ENCODE measurements at regions not wholly inside any gene's neighbourhood (a gene's known extent, or its start where the extent isn't known, plus 50 kb on each side); places are given as distances from the start of the nearest gene placed in this dataset.

DNA sequence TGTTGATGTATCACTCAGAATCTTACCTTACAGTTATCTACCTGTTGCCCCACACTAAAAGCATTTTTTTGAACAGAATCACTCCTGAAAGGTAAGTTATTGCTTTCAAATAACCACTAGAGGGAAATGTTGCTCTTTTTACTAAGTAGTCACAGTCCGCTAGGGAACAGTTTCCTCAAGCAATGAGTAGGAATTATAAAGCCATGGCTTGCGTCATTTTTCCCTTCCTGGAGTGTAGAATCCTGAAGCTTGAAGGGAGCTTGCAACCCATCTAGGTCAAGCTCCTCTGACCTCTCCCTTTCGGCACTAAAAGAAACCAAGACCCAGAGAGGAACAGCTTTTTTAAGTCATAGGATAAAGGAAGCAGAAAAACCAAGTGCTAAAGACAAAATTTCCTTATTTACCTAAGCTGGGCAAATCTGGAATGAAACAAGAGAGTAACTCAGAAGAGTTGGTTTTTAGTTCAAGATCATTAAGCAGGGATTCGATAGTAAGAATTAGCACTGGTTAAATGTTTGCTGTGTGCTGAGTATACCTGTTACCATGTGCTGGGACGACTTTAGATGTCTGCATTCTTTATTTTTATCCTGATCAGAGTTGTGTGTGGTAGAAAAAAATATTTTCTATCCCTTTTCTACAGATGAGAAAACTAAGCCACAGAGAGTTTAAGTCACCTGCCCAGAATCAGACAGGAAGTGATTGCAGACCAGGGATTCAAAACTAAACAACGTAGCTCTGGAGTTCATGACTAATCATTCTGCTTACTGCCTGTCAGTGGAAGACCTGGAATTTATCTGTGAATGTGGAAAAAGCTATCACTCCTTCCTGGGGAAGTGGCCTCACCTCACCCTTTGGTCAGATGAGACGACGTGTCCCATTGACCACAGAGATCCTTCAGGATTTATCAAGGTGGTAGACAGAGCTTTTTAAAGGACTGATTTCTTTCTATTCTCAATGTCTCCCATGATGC lies 631.5 kb downstream of the RAB28 start:
- DNase-seq (ENCODE audit: low spot score) = peak; percentile 43

DNA sequence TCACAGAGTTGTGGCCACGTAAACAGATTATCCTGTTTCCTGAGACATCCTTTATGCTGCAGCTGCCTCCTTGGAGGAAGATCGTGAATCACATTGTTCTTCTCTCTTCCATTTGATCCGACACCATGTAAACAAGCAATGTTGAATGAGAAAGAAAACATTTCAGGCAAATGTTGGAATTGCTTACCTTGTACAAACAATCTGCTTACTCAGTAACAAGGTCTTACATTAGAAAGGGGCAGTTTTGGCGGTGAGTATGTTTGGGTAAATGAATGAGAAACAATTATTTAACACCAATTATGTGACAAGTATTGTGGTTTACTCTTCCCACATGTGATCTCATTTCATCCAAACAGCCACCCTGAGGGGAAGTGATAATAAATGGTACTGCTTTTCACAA lies 637.8 kb downstream of the RAB28 start:
- no peak for DNase-seq (ENCODE audit: low spot score)

DNA sequence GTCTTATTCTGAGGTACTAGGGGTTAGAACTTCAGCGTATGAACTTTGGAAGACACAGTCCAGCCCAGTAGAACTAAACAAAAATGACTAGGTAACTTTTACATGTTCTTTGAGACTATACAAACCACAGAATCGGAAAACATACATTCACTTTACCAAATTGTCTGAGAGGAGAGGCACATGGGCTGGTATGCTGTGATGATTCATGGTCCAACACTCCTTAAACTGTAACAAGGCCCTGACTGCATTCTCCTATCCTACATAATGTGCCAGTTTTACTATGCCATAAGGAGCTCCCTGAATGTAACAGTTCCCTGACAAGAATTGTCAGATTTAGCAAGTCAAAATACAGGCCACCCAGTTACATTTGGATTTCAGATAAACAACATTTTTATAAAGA lies 640.0 kb downstream of the RAB28 start:
- DNase-seq (ENCODE audit: low spot score) = no peak

DNA sequence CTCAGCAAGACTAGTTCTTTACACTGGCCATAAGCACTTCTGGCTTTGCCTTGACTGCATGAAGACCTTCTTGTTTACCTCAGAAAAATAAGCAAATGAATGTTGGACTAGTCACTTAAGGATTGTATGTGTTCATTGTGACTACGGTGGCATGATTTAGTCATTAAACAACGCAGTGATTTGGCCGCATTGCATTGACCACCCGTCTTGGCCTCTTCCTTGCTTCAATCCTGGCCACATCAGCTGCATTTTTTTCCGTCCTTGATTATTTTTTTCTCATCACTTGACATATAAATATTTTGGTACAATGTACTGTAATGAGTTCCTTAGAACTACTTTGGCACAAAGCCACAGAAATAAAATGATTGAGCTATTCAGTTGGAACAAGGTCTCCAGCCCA lies 656.2 kb downstream of the RAB28 start:
- DNase-seq (ENCODE audit: low spot score) = no peak

DNA sequence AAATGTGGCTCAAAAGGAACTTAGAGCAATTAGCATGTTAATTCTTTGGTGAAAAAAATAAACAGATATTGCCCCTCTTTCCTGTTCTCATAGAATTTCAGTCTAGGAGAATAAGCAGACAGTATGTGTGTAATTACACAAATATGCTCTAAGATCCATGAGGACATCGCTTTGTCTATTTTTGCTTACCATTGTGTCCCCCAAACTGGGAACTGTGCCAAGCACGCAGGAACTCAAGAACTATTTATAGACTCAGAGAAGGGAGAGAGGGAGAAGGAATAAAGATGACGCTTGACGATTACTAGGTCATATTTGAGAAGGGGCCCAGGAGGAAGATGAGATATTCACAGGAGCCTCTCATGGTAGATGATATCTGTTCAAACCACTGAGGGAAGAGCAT lies 692.6 kb downstream of the RAB28 start:
- no peak for DNase-seq (ENCODE audit: low spot score)

DNA sequence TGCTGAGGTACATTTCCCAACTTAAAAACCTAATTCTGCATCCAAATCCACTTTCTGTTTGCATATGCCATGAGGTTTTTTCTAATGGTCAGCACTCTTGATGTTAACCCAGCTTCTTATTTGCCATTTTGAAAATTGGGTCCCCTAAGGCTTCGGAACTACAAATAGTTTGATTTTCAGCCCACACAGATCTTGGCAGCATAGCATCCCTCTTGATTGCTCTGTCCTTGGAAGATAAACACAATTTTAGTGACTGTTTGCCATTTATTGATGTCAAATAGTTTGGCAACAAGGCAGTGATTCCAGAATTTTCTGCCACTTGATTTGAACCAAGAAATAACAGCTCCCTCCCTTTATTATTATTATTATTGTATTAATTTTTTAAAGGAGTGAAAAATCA lies 696.9 kb downstream of the RAB28 start:
- no peak for DNase-seq (ENCODE audit: low spot score)

DNA sequence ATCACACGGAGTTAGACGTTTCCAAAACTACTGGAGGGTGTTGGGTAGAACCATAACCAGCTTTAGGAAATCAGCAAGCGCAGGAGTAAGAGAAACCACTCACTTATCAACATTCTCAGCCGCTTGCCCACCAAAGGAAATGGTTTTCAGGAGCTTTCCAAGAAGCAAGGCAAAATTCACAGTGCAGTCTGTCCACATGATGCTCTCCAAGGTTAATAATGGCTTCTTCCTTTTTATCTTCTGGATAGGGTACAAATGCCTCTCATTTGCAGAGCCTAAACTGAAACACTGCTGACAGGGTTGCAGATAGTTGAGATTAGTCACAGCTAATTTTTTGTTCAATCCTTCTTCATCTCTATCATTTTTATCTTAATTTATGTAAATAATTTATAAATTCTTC lies 705.4 kb downstream of the RAB28 start:
- DNase-seq (ENCODE audit: low spot score) = no peak

DNA sequence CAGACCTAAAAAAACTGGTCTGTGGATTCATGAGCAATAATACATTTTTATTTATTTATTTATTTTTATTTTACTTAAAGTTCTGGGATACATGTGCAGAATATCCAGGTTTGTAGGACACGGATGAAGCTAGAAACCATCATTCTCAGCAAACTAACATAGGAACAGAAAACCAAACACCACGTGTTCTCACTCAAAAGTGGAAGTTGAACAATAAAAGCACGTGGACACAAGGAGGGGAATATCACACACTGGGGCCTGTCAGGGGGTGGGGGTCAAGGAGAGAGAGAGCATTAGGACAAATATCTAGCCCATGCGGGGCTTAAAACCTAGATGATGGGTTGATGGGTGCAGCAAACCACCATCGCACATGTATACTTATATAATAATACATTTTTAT lies 705.9 kb downstream of the RAB28 start:
- no peak for DNase-seq (ENCODE audit: low spot score)

DNA sequence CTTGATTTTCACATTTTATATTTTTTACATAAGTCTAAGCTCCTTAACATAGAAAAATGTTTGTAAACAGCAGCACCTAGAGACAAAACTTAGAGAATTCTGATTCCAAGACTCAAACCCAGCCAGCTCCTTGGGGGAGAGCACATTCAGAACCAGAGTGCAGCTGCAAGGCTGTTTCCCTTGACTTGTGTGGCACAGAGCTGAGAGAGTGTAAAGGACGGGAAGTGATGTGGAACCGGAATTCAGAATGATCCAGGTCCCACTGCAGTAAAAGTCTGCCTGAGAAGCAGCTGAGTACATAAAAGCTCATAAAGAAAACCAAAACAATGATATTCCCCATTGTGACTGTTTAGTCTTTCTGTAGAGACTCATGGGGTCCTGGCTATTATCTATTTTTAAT lies 713.8 kb downstream of the RAB28 start:
- DNase-seq (ENCODE audit: low spot score) = no peak

DNA sequence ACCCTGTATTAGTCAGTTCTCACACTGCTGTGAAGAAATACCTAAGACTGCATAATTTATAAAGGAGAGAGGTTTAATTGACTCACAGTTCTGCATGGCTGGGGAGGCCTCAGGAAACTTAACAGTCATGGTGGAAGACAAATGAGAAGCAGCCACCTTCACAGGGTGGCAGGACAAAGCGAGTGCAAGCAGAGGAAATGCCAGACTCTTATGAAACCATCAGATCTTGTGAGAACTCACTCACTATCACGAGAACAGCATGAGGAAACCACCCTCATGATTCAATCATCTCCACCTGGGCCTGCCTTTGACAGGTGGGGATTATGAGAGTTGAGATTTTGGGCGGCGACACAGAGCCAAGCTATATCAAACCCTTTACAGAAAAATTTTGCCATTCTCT lies 722.4 kb downstream of the RAB28 start:
- DNase-seq (ENCODE audit: low spot score) = no peak

DNA sequence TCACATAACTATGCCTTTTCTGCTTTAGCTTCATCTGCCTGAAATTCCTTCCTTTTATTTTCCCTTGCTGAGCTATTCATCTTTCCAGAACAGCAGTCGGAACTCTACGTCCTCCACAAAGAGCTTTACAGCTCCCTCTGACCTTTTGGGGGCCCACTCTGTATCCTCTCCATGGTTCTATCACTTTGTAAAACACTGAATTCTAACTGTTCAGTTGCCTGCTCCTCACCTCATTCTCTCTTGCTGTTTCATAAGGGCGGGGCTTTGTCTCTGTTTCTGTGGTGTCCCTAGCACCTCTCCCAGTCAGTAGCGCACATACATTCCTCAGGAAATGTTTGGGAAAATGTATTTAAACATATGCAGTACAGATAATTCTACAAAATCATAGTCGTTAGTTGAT lies 737.0 kb downstream of the RAB28 start:
- DNase-seq (ENCODE audit: low spot score) = no peak

DNA sequence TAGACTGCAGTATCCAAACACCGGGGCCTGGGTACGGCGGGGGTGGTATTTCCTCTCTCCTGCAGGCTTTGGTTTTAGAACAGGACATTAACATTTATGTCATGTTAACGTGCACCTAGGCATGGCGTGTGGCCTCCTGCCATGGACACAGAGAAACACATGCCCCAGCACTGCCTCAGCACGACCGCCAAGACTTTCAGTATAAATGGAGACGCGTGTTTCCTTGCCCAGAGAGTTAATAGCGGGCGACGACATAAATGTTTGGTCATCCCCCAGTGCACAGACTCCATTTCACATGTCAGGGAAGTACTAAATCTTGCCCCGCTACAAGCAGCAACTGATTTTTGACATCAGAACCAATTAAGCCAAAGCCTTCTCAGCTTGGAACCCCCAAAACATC lies 737.9 kb downstream of the RAB28 start:
- no peak for DNase-seq (ENCODE audit: low spot score)

DNA sequence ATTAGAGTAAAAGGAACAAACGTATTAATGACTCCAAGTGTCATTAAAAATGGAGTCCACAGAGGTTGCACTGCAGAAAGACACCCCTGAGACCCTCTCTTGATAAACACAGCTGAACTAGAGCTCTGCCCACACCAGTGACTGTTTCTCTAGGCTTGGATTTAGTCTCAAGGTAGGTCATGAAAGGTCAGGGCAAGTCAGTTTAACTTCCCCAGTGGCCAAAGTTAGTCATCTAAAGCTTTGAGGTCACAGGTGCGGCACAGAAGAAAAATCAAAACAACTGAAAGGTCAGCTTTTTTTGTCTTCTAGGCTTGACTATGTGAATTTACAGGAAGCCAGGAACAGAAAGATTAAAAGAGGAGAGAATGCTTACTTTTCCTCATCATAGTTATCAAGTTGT lies 749.6 kb downstream of the RAB28 start:
- DNase-seq (ENCODE audit: low spot score) = no peak

DNA sequence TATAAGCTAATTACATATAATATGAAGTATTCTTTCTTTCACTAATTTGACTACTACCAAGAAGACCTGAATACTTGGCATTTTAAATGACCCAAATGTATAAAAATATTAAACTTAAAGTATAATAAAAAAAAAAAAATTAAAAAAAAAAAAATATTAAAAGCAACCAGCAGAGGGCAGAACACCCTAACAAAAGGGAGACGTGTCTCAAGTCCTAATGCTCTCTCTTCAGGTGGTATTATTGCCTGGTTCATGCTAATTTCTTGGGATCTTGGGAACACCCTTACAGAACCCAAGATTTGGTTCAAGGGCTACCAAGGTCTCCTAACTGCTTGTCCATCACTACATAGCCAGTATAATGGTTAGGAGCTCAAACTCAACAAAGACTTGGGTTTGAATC lies 754.8 kb downstream of the RAB28 start:
- peak; percentile 40 for DNase-seq (ENCODE audit: low spot score)

DNA sequence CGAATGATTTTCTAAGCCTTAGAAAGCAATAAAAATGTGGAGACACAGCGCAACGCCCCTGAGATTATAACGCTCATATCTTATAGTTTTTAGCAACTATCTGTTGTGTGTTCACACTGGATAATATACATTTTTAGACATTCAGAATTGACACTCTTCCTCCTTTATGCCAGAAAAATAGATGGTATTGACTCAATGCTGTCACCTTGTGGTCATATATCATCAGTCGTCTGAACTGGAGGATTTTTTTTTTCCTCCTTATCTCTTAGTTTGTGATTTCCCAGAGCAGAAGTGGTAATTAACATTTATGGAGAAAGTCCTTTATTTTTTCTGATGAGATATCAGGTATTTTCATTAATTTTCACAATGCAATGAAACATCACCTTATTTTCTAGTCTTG lies 759.6 kb downstream of the RAB28 start:
- peak; percentile 48 for DNase-seq (ENCODE audit: low spot score)

DNA sequence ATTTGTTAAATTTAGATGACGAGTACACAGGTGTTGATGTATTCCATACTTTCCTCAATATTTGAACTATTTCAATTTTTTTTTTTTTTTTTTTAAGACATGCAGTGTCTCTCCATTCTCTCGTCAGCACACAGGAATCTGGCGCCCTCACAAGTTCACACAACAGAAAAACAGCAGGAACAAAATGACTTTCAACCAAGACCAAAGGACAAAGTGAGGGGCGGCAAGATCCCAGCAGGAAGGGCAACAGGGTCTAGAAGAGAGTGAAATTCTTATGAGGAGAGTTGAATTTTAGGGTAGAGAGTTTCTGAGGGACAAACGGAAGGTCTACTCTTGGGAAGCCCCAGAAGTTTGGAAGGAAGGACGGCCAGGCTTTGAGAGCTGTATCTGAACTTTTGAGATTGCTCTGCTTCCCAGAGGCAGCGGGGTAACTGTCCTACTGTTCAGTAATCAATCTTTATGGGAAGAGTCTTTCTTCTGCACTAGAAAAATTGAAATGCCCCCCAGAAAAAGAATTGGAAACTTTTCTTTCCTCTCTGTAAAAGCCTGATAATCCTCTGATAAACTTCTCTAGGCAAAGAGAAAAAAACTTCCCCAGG lies 760.2 kb downstream of the RAB28 start:
- no peak for DNase-seq (ENCODE audit: low spot score)

DNA sequence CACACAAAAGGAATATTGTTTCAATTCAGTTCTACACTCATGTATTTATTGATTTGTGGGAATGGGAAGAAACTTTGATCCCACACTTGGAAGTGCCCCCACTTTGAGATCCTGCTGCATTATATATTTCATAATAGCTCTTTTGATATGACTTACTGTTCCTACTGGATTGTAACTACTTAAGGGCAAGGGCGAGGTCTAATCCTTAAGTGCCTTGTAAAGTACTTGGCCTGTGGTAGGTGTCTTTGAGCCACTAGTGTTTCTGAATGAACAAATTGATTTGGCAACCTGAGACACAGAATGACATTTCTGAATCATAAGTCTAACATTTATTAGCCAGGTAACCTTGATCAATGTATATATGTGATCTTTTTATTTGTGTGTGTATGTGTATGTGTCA lies 767.2 kb downstream of the RAB28 start:
- no peak for DNase-seq (ENCODE audit: low spot score)

DNA sequence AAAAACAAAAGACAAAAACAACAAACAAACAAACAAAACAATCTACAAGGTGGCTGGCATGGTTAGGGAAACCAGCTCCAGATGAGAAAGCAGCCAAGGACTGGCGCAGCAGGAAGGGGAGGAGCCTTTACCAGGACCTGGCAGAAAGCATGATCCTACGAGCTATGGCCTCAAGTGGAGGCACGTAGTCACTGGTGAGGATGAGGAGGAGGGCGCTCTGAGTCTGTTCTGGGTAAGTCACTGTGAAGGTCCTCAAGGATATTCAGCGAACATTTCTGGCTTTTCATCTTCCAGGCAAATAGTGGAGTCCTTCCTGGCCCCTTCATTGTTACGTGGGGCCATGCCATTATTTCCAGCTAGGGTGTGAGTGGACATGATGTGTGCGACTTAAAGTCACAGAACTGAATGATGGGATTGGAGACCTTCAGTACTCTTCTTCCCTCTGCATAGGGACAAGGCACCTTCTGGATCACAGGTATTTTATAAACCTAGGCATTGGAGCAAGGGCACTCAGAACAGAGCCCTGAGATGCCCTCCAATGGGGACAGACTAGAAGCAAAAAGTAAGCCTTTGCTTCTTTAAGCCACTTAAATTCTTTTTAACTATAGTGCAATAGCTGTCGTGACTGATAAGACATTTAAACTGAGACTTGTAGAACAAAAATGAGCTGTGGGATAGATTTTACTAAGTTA lies 771.3 kb downstream of the RAB28 start:
- DNase-seq (ENCODE audit: low spot score) = no peak

DNA sequence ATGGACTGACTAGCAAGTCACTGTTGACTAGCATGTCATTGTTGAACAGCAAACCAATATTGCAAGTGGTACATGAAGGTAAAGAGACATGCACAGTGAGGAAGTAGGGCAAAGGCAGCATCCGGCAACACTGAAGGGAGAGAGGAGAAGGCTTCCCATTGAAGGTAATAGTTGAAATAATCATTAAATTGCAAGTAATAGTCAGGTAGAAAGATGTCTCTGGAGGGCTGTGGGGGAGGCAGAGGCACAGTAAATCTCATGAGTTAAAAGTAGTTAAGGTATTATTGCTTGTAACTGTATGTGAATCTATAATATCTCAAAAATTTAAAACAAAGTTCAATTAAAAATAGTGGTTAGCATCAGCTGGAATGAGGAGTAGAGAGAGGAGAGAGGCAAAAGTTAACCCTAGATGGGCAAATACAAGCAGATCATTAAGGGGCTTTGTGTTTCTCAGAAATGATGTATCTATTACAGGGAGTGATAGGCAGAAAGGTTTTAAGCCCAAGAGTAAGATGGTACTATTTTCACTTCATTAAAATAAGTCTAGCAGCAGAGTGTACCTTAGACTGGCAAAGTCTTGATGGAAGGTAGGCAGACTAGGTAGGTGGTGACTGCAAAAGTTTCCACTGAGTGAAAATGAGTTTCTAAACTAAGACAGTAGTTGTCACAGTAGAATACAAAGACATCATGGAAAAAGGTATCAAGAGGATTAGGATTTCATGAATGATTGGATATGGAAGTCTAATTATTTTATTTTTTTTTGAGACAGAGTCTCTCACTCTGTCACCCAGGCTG lies 776.6 kb downstream of the RAB28 start:
- DNase-seq (ENCODE audit: low spot score) = no peak

DNA sequence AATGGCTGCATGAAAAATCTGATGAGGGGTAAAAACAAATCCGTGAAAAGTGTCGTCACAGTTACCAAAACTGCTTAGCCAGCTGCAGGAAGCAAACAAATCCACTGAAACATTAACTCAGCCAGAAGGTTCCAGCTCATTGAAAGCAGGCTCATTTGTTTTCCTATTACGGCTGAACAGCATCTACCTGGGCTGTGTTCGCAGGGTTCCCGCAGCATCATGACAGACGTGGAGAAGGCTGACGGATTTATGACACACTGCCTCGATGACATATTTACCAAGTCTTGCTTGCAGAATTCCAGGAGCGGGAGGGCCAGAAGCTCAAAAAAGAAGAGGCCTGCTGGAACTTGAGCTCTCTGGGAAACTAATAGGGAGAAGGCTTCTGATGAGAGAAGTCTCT lies 781.1 kb downstream of the RAB28 start:
- DNase-seq (ENCODE audit: low spot score) = no peak

DNA sequence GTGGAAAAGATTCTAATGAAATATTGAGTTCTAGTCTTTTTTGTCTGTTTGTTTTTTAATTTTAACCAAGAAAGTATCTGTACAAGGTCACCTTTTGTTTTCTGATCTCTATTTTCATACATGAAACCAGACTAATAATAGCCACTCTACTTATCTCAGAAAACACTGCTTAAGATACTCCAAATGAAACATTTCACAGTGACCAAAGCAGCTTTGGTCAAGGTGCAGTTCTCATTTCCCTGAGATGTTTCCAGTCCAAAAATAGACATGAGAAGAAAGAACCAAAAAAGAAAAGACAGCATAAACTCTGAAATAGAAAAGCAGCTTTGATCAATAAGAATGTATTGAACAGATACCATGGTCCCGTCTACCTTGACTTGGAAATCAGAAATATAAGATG lies 782.8 kb downstream of the RAB28 start:
- no peak for DNase-seq (ENCODE audit: low spot score)

DNA sequence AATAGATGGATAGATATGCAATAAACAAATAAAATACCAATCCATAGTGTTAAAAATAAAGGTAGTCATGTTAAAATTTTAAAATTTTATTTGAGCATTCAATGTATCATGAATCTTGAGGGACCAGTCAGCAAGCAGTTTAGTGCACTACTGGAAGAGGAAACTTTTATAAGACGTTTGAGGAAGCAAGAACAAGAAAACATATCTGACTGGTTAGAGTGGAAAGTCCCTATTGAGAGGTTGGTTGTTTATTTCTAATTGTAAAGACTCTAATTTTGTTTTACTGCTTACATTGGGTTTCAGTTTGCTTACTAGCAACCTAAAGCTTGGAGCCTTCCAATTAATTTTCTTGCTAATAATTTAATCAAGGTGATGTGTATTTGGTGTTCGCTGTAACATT lies 786.2 kb downstream of the RAB28 start:
- DNase-seq (ENCODE audit: low spot score) = no peak
